ENCODE measurements at regions not wholly inside any gene's neighbourhood (a gene's known extent, or its start where the extent isn't known, plus 50 kb on each side); places are given as distances from the start of the nearest gene placed in this dataset.
"Not testable (repeated sequence)": the region's sequence is repeated elsewhere in the genome, so short reads cannot be mapped to it uniquely, and the experiment has no call there.

DNA sequence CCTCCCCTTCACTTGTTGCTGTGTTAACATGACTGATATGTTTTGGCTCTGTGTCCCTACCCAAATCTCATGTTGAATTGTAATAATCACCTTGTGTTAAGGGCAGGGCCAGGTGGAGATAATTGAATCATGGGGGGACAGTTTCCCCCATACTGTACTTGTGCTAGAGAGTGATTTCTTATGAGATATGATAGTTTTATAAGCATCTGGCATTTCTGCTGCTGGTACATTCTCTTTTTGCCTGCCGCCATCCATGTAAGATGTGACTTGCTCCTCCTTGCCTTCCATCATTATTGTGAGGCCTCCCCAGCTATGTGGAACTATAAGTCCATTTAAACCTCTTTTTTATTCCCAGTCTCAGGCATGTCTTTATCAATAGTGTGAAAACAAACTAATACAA lies 185.0 kb downstream of the TBX18 start:
- DNase-seq: no peak

DNA sequence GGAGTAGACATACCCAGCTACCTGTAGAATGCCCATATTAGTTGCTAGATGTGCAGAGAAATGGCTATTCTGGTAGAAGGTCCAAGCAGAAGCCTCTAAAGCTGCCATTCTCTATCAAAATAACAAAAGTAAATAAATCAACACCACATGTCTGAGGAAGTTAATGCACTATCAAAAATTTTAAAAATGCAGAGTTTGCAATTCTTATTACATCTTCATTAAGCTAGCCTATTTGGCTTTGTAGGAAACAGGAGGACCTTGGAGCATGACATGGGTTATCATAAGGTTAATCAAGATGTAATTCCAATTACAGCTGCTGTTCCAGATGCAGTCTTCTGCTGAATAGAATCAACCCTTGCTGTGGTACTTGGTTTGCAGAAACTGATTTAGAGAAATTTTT lies 188.4 kb downstream of the TBX18 start:
- DNase-seq: no peak

DNA sequence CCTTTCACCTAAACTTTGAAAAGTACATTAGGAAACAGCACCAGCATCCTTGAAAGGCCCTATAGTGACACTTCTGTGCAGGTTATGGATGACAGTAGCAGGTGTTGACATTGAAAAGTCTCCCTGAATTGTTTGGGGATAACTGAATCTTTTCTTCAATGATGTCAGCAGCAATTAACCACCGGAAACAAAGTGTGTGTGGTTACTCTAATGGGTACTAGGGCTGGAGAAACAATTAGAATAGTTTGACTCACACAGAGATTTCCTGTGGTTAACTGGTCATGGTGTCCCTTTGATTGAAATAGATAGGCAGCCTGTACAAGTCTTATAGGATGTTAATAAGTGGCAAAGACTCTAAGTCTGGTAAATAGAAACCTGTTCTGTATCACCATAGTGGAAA lies 189.1 kb downstream of the TBX18 start:
- DNase-seq: peak; percentile 43

GRCh38 chr6:84569882-84570281 lies 194.5 kb downstream of the TBX18 start:
- DNase-seq: no peak

GRCh38 chr6:84568971-84569370 lies 195.4 kb downstream of the TBX18 start:
- DNase-seq: no peak

DNA sequence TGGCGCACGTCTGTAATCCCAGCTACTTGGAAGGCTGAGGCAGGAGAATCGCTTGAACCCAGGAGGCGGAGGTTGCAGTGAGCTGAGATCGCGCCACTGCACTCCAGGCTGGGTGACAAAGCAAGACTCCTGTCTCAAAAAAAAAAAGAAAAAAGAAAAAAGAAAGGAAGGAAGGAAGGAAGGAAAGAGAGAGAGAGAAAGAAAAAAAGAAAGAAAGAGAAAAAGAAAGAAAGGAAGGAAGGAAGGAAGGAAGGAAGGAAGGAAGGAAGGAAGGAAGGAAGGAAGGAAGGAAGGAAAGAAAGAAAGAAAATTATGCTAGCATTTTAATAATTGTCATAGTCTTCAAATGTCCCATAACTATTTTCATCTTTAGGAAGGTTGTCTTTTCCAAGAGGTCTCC lies 198.7 kb downstream of the TBX18 start:
- DNase-seq: not testable (repeated sequence)

- no peak for DNase-seq
Observed at GRCh38 chr6:84560436-84561390, 203.7 kb downstream of the TBX18 start.

DNA sequence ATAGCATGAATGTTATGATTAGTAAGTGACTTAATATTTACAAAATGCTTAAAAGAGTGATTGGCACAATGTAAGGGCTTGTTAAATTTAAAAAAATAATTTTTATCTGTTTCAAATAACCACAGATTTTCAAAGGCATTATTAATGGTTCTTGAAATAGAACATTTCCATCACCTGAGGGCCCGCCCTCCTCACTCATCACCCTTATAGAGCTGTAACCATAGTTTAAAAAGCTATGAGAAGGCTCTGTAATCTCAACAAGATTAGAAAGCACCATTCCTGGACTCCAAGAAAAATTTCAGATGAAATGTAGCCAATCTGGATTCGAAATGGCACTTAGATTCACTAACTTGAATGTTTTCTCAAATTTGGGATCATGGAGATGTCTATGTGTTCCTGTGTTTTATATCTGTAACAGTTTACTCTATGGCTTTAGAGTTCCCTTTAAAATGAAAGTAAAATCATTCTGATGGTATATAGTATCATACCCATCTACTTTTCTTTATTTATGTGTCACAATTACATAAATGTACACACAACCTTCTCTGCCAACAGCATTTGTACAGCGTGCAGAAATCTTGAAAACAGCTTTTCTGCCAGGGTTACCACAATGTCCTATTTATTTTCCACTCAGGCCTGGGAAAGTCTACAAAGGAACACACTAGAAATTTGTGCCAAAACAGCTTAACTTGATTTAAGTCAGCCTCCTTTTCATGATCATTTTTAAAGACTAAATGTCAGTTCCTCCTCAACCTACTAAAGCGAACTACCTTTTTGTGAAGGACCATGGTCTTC lies 207.7 kb downstream of the TBX18 start:
- no peak for DNase-seq

DNA sequence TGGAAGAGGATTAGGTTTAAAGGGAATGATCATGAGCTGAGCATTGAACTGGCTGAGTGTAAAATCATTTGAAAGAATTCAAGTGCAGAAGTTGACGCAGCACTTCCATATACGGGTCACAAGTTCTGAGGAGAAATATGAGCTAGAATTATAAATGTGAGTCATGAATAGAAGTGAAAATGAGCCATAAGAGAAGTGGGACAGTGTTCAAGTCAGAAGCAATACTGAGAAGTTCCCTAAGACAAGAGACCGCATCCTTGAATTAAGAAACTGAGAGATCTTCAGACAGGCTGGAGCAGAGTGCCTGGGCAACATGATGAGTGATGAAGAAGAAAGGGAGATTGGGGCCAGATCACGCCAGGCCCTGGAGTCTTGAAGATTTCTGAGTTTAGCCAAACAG lies 209.7 kb downstream of the TBX18 start:
- peak; percentile 42 for DNase-seq

DNA sequence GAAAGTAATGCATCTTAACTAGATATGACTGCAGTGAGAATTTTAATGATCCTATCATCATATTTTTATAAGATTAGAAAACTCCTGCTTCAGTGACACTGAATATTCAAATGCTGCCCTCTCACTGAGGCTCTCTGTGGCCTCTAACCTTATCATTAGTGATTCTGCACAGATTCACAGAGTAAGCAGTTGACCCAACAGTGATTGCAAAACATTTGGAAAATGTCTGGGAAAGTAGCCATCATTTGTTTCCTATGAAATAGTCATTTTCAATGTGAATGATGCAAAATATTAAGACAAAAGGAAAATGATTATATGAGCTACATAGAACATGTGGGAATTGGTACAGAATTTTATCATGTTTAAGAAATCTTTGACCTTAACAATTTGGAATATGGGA lies 210.3 kb downstream of the TBX18 start:
- no peak for DNase-seq

DNA sequence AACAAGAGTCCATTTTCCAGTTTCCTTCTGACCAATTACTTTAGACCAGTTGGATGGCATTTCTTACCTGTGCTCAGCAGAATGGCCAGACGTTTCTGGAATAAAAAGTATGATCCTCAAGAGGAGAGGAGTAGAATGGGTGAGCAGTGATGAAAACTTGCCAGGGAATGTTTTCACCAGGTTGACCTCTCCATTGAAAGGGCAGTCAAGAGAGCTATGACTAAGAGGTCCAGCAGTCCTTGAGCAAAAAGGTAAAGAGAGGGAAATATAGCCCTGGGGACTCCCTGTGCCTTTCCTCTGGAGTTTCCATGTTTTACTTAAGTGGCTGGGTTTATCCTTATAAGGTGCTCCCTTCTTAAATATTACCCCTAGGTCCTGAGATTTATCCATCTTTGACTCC lies 210.9 kb downstream of the TBX18 start:
- no peak for DNase-seq

DNA sequence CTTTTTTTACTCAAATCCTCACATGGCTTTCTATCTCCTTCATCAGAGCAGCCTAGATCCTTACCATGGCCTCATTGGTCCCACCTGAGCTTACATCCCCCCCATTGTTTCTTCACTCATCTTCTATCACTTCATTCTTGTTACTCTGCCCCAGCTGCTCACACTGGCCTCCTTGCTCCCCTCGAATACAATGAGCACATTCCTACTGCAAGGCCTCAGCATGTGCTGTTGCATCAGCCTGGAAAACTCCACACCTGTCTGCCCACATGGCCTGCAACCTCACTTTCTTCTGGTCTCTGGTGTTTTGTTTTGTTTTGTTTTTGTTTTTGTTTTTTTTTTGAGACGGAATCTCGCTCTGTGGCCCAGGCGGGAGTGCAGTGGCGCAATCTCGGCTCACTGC lies 212.6 kb downstream of the TBX18 start:
- no peak for DNase-seq

GRCh38 chr6:84549917-84550316 lies 214.5 kb downstream of the TBX18 start:
- no peak for DNase-seq

DNA sequence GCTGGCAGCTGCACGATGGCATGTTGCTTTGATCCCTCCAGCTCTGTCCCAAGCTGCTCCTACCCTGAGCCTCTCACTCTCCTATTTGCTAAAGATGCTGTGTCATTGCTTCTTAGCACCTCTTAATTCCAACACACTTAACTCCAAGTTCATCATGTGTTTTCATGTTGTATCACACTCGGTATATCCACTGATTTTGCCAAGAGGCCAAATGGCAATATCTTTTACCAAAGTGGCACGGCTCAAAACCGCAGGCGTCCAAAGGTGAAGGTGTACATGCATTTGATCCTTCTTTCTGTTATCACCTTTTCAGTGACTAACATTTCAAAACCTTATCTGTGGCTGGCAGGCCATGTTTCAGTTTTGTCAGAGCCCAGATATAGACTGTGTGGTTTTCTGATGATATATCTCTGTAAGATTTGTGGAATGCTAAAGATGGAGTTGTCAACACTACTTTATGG lies 217.0 kb downstream of the TBX18 start:
- no peak for DNase-seq

GRCh38 chr6:84546427-84546914 lies 217.9 kb downstream of the TBX18 start:
- peak; percentile 81 for DNase-seq

DNA sequence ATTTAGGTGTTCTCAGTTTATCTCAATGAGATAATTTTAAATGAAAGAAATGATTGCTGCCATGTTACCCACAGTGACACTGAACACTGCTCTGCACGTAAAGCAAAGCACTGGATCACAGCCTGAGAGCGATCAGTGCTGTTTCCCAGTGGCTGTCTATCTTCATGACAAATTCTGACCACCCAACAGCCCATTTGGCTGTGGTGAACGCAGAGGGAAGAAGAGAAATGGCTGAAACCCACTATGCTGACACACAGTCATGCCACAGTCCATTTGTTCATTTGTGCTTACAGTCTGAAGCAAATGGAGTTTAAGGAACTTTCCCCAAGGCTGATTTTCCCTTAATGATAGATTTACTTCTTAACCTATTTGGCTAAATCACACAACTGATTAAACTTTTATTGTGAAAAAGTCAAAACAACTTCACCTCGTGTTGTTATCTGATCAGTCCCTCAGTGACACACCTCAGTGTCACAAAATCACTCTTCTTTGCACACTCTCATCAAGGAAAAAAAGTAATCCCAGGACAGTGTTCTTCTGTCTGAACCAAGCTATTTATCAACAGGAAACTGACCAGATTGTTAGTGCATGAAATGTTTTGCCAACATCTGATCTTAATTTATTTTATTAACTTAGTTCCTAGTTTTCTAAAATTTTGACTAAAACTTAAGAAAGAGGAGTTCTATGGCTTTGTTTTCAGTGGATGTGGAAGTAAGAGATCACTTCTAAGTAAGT lies 225.1 kb downstream of the TBX18 start:
- DNase-seq: no peak

- DNase-seq: no peak
Observed at GRCh38 chr6:84536885-84537638, 227.3 kb downstream of the TBX18 start.

GRCh38 chr6:84528201-84528600 lies 236.2 kb downstream of the TBX18 start:
- no peak for DNase-seq

- no peak for DNase-seq
Observed at GRCh38 chr6:84526631-84527030, 237.8 kb downstream of the TBX18 start.

- DNase-seq: no peak
Observed at GRCh38 chr6:84525907-84526306, 238.5 kb downstream of the TBX18 start.

DNA sequence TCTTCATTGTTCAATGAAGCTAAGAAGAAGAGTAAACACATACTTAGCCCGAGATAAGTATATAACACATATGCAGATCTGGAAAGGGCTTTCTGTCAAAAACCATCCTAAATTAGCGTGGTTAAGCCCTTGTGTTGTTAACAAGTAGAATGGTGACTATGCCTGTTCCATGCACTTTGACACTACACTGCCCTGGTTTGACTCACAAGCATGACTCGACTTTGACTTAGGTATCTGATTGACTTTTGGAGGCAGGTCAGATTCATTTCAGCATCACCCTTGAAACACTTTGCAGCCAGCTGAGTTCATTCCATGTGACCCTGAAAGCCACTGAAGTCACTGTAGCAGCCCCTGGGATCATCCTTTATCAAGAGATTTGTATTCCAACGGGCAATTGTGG lies 239.8 kb downstream of the TBX18 start:
- no peak for DNase-seq

DNA sequence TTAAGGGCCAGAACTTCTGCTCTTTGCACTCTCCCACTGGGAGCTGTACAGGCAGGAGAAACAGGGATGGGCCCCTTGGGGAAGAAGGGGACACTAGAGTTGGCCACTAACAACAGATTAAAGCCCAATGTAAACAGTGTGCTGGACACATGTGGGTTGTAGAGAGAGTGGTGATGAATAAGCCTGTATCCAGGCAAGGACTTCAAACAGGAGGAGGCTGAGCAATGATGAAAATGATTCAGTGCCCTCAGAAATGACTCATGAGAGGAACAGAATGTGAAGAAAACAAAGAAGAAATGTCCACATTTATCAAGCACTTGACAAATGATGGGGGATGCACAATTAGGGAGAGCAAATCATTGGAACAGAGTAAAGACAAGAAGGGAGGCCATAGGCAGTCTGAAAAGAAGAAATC lies 242.3 kb downstream of the TBX18 start:
- DNase-seq: no peak

All from MV-4-11 (cell line).